CD4-positive, alpha-beta T cell treated with Interferon alpha-2 for 1 hour (primary cell): ENCODE measurements at regions not wholly inside any gene's neighbourhood (a gene's known extent, or its start where the extent isn't known, plus 50 kb on each side); places are given as distances from the start of the nearest gene placed in this dataset.
"Not testable (repeated sequence)": the region's sequence is repeated elsewhere in the genome, so short reads cannot be mapped to it uniquely, and the experiment has no call there.

Experiments used
- DNase-seq, 2 donors: peaks; one replicate each; pipeline ENCODE4 v3.0.0-alpha.2; 2020 to 2022

DNA sequence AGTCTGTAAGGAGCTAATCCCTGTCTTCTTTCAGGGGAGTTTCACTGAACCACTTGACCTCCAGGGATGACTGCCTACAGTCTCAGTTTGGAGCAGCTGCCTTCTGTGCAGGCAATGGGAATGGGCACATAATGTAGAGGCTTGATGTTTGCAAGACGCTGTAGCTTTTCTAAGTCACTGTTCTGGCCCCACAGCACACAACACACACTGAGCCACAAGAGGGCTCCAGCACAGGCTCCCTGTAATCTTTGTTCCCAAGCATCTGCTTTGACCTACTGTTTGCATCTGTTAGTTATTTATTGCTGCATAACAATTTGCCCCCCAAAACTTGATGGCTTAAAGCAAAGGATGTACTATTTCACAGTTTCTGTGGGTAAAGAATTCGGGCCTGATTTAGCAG, 419.0 kb upstream of the ASIC2 start:
- DNase-seq = no peak

DNA sequence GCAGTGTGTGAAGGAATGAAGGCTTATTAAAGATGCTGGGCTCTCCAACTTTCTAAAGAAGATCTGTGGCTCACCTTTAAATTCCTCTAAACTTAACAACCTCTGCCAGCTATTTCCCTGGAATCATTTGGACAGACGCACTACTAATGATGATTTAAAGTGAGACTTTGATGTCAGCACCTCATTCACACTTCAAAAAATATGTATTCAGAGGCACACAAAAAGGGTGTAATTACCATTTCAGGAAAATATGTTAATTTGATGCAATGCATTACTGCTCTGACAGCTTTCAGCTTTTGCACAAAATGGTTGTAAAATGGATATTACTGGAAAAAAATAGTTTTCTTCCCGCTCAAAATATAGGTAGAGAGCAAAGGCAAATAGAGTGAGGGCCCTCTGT, 423.9 kb upstream of the ASIC2 start:
- DNase-seq = no peak

DNA sequence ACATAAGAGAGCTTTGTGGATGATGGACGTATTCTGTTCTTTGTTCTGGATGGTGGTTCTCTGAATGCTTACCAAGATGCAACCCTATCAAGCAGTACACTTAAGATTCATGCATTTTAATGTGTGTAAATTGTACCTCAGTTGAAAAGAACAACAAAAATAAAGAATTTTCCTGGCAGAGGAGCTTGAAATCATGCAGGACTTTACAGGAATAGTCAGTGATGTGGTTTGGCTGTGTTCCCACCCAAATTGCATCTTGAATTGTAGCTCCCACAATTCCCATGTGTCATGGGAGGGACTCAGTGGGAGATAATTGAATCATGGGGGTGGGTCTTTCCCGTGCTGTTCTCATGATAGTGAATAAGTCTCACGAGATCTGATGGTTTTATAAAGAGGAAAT, 430.6 kb upstream of the ASIC2 start:
- not testable (repeated sequence) for DNase-seq

DNA sequence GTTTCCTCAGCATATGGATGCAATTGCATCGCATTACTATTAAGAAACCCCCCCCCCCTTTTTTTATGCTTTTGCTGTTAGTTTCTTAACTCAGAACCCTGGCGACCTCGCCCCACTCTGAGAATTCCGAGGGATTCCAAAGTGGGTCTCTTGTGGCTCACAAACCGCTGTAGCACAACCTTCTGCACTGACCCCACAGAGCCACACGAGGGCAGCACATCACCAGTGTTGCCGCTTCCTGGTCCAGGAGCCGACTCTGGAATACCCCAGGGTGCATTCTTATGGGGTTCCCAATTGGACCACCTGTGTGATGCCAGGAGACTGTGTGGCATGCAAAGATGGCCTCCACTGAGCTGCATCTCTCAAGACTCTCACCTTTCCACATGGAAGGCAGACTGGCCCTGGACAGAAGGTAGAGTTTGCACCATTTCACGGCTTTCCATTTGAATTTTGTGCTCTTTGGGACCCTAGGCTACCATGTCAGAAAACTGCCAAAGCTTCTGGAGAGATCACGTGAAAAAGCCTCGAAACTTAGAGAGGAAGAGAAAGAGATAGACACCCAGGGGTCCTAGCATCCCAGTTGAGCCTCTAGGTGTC, 432.7 kb upstream of the ASIC2 start:
- peak in 1 of 2 donors; percentile 14 for DNase-seq

DNA sequence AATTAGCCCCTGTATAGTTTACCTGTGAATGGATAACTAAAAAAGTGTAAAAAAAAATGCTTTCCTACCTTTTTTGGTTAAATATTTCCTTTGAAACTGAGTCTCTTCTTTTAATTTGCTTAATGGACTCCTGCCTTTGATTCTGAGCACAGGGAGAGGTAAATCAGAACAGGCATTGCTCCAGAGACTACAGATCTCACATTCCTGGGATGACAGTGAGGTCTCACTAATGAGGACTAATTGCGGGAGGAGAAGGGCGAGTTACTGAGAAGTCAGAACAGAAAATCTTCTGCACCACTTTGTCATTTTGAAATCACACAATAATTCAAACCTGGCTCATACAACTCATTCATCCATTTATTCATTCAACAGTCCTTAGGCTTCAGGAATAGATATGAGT, 437.0 kb upstream of the ASIC2 start:
- no peak for DNase-seq

DNA sequence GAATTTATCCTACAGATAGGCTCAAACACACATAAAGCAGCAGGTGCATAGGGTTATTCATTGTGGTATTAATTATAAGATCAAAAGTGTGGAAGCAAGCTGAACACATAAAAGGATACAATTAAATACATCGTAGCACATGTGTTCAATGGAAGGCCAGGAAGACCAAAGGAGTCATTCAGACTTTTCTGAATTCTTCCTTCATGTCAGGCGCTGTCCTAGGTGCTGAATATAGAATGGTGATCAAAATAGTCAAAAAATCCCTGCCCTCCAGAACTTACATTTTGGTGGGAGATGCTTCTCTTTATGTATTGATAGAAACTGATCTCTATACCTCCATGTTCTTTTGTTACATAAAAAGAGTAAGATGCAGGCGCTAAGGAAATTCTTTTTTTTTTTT, 439.0 kb upstream of the ASIC2 start:
- DNase-seq = no peak

DNA sequence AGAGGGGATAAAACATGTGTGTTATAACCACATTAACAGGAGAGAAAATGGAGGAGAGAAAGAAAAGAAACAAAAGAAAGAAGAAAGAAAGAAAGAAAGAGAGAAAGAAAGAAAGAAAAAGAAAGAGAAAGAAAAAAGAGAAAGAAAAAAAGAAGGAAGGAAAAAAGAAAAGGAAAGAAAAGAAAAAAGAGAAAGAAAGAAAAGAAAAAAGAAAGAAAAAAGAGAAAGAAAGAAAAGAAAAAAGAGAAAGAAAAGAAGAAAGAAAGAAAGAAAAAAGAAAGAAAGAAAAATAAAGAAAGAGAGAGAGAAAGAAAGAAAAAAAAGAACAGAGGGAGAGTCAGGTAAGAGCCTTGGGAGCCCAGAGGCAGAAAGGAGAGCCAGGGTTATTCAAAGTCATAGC, 446.6 kb upstream of the ASIC2 start:
- no peak for DNase-seq

DNA sequence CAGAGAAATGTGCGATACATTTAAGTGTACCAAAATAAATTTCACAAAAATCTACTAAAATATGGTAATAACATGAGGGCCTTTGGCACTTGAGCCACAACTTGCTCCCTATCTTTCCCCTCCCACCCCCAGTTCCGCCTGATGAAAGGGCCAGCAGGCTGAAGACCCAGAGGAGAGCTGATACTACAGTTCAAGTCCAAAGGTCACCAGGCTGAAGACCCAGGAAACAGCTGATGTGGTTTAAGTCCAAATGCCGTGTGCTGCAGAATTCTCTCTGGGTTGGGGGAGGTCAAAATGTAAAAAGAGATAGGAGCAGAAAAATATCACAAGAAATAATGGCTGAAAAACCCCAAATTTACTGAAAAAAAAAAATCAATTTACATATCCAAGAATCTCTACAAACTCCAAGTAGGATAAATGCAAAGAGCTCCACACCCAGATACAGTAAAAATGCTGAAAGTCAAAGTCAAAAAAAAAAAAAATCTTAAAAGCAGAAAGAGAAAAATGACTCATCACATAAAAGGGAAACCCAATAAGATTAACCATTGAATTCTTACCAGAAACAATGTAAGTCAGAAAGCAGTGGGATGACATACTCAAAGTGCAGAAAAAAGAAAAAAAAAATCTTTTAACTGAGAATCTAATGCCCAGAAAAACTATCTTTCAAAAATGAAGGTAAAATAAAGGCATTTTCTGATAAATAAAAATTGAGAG, 452.1 kb upstream of the ASIC2 start:
- no peak for DNase-seq

DNA sequence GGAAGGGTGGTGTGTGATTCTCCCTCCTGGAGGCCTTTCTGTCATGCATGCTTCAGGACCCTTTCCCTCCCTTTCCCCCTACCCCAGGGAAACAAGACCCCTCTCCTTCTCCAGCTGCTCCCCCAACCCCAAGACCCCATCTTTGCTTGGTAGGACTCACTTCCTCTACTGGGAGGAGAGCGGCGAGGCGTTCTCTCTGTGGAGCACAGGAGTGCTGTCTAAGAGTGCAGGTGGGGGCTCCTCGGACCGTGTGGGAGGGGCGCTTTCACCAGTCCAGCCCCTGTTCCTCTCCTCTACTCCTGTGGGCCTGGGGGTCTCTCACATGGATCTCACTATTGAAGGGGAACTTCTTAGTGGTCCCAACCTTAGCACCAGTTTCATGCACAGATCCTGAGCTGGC, 456.1 kb upstream of the ASIC2 start:
- no peak for DNase-seq

DNA sequence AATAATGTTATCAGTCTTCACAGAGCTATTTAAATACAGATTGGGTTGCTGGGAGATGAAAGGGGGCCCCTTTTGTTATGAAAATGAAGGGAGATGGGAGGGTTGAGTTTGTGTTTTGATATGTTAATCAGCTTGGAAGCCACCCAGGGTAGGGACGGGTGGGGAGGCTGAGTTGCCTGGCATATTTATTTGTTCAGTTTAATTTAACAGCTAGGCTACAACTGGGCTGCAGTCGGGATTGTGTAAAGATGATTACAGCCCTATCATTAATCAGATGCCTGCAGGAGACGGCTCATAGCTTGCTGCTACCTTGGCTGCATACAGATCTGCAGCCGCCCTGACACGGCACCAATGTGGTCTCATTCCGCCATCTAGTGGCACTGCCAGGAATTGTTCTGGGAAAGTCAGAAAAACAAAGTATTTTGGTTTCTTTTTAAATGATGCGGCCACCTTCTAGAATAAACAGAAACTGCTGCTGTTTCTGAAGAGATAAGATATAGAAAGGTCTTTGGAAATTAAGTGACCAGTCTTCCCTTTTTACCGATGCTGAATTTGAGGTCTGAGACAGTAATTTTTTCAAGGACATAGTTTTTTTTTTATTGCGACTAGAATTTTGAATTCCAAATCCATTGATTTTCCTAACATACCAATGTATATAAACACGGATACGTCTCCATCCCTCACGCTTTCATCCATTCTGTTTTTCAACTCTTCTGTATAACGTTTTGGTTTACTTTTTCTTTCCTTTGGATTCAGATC, 458.0 kb upstream of the ASIC2 start:
- DNase-seq = peak; percentile 35 to 61

DNA sequence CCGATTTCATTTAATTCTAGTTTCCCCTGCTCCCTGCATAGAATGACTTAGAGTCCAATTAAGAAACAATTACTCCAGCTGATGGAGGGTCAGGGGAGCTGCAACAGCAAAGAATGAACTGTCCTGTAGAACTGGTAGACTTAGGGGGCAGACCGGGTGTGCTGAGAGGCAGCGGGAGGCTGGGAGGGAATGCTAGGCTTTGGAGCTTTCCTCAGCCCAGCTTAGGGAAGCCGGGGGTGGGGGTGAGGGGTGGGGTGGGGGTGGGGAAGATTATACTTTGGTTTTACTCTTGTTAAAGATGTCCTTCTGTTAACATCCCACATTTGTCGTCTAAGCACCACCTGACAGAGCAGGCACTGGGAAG, 458.6 kb upstream of the ASIC2 start:
- no peak for DNase-seq

DNA sequence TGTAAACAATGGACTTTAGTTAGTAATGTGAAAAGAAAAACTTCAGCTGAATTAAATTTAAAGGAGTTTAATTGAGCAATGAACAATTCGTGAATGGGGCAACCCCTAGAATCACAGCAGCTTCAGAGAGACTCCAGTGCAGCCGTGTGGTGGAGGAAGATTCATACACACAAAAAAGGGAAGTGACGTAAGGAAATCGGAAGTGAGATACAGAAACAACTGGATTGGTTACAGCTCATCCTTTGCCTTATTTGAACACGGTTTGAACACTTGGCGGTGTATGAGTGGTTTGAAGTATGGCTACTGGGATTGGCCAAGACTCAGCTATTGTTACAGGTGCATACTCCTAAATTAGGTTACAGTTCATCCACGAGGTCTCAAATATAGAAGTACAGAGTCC, 460.4 kb upstream of the ASIC2 start:
- DNase-seq = no peak

DNA sequence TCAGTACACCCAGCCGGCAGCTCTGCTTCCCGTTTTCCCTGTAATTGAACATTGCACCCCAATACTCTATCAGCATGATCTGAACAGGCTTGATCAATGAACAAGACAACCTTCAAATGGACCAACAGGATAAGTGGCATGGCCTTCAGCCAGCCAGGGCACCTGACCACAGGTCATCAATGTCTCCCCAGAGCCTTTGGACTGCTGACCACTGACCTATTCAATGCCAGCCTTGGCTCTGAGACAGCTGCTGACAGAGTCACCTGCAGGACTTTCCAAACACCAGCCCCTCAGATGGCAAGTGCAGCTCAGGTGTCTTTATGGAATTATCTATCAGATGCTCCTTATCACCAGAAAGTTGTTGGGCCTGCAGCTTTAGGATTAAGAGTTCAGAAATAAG, 462.9 kb upstream of the ASIC2 start:
- DNase-seq = no peak

DNA sequence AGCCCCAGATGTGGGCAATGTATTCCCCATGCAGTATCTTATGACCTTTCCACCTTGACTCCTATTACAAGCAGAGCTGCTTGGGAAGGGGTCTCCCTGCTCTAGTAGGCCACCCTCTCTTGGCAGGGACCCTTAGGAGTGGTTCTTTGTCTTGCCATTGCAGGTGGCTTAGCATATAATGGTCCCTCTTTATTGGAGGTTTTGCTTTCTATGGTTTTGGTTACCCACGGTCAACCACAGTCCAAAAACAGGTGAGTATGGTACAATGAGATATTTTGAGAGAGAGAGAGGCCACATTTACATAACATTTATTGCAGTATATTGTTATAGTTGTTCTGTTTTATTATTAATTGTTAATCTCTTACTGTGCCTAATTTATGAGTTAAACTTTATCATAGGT, 472.8 kb upstream of the ASIC2 start:
- DNase-seq = no peak

DNA sequence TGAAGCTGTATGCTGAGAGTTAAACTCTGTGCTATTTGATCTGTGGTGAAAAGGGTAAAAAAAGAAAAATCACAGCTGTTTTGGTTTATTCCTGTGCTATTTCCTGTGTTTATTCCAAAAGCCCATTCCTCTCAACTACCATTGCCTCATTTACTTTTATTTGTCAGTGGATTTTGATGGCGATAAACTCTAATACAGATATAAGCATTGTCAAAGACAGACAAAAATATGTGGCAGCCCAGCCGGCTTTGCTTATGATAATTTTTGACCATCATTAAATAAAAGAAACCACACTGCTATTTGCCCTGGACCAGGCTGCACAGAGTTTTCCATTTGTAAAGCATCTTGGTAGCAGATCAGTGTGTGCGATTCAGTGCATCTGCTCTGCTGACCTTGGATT, 473.6 kb upstream of the ASIC2 start:
- DNase-seq = no peak

DNA sequence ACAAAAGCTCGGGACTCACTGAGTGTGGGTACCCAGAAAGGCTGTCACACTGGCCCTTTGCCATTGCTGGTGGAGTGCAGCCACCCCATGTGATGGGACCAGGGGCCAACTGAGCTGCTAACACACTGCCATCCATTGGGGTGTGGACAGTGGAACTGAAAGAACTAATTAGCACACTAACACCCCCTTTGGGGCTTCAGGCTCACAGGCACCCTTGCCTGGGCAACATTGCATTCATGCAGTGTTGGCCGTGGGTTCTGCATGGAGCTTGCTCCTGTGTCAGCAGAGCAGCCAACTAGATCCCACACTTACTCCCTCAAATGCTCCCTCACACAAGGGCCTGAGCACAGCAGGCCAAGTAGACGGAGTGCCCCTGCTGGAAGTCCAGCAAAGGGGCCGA, 476.0 kb upstream of the ASIC2 start:
- no peak for DNase-seq

DNA sequence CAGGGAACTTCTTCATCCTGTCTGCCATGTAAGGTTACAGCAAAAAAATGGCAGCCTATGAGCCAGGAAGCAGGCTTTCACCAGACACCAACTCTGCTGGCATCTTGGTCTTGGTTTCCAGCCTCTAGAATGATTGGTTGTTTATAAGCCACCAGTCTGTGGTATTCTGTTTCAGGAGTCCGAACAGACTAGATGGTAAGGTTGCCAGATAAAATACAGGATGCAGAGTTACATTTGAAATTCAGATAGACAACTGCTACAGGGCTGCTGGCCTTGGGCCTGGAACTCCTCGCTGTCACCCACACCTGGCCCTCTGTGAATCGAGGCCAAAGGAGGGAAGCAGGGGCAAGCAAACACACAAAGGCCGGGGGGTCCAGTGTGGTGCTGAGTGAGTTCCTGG, 478.8 kb upstream of the CCL2 start:
- no peak for DNase-seq

DNA sequence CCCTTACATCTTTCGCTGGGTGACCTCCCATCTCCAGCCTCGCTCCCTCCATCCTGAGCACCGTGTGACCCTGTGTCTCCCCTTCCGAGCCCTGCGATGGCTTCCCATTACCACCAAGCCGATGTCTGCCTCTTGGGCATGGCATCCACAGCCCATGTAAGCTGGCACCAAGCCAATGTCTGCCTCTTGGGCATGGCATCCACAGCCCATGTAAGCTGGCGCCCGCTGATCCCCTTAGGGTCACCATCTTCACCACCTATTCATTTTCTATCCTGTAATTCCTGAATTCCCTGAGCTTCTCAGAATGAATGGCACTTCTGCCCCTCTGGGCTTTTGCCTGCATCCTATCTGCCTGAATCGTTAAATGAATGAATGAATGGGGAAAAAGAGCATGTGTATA, 478.2 kb upstream of the CCL2 start:
- DNase-seq = no peak

DNA sequence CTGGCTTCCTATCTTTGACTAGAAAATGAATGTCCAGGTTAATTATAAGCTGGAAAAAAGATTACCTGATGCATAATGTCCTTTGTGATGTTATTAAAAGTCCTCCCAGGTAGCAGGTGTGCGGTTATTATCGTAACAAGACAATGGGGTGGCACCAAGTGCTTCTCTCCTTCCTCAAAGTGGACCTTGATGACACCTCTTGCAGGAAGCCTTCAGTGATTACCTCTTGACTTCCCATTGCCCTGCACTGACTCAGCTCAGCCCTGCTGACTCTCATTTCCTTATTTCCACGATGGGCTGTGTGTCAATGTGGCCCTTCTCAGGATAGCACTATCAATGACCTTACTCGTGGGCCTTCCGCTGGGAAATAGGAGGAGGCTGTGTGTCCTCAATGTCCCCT, 477.4 kb upstream of the CCL2 start:
- no peak for DNase-seq

DNA sequence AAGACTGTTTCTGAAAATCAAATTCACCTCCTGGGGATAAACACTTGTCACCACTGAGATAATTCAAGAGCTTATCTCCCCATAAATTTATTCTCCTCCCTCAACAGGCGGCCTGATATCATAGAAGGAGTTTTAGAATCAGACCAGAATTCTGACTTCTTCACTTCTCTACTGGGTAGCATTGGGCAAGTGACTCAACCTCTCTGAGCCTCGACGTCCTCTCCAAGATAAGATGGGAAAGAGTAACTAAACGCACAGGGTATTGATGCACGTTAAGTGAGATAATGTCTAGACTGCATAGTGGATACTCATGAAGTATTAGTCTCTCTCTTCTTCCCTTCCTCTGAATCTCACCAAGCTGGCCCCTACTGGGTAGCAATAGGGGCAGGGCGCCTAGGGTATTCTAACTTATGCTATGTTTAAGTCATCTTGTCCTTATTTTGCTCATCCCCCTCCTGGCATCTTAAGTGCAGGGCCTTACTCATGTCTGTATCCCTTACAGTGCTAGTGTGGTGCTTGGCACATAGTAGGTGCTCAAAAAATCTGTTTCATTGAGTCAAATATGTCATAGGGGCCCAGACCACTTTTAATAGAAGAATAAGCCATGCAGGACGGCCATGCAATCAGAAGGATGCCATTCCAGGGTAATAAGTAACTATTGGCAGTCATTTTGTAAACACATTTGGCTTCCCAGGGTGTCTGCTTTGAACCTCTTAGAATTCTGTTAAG, 476.4 kb upstream of the CCL2 start:
- DNase-seq = no peak

DNA sequence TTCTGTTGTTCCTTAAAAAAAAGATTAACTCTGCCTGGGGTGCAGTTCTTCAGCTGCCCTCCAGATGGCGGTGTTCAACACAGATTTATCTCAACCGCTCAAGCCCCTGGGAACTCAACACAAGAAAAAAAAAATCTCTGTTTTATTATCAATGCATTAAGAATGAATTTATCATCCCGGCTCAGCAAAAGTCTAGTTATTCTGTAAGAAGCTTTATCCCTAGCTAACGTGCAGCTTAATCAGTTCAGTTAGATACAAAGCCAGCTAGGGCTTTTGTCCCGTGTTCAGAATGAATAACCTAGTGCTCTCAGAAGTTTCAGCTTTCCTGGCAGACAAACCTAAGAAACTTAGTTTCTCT, 475.9 kb upstream of the CCL2 start:
- peak; percentile 20 to 44 for DNase-seq

DNA sequence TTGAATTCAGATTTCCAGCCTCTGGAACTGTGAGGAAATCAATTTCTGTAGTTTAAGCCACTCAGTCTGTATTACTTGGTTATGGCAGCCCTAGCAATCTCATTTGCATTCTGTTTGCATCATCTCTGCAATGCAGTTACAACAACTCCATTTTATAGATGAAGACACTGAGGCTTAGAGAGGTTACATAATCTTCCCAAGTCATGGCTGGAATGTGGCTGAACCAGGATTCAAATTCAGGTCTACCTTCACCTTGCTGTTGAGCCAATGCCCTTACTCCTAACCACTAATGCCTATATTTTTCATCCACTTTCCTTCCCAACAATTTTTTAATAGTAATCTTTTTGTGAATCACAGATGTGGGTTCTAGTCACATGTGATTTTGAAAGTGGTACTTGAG, 469.8 kb upstream of the CCL2 start:
- DNase-seq = no peak

DNA sequence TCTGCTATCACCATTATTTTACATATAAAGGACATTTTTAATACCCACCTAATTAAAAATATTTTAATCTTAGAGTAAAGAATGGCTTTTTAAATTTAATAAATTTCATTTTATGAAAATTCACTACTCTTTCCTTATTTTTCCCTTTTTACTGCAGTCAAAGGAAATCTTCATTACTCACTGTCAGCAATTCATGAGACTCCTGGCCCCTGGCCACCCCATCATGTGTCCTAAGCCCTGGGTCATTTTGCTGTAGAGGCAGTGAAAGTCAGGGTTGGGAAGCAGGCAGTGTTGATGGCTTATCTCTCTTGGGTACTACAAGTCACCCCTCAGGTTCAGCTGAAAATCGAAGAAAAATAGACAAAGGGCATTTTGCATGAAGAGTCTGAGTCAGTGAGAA, 468.6 kb upstream of the CCL2 start:
- no peak for DNase-seq

DNA sequence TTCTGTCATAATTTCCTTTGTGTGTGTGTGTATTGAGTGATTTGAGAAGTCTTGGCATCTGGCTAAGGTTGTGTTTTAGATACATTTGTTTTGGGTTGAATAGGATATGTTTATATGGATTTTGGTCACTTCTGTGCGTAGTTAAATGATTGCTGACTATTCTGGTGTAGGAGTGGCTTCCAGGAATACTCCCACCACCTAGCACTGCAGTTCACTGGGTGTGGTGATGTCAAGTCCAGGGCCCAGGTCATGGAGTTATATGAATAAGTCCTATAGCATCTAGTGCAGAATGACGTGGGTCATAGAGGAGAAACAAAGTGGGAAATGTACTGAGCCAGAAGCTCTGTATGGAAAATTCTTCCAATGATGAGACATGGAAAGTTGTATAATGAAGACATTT, 465.4 kb upstream of the CCL2 start:
- DNase-seq = no peak
